ENCODE measurements at regions not wholly inside any gene's neighbourhood (a gene's known extent, or its start where the extent isn't known, plus 50 kb on each side); places are given as distances from the start of the nearest gene placed in this dataset.

GRCh38 chr7:53420550-53420949 lies 385.1 kb downstream of the POM121L12 start:
- TF ChIP-seq XRCC5 (optimal IDR thresholded peaks at IDR 0.05; ENCODE audit: low read length) = no peak
- TF ChIP-seq ZNF569 (CRISPR knock-in tag; IDR thresholded peaks at IDR 0.05; ENCODE audit: borderline replicate concordance) = no peak
- TF ChIP-seq SUZ12 (IDR thresholded peaks at IDR 0.05; ENCODE audit: low read depth, low read length) = no peak
- no peak for TF ChIP-seq ZMYM2 (CRISPR knock-in tag; IDR thresholded peaks at IDR 0.05)
- TF ChIP-seq, protein P1, sequence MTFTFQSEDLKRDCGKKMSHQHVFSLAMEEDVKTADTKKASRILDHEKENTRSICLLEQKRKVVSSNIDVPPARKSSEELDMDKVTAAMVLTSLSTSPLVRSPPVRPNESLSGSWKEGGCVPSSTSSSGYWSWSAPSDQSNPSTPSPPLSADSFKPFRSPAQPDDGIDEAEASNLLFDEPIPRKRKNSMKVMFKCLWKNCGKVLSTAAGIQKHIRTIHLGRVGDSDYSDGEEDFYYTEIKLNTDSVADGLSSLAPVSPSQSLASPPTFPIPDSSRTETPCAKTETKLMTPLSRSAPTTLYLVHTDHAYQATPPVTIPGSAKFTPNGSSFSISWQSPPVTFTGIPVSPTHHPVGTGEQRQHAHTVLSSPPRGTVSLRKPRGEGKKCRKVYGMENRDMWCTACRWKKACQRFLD (CRISPR knock-in tag; IDR thresholded peaks at IDR 0.05; ENCODE audit: borderline replicate concordance) = no peak
- no peak for TF ChIP-seq ZNF143 (CRISPR knock-in tag; IDR thresholded peaks at IDR 0.05)
- no peak for TF ChIP-seq ZNF768 (CRISPR knock-in tag; IDR thresholded peaks at IDR 0.05)
- TF ChIP-seq MIER2 (CRISPR knock-in tag; IDR thresholded peaks at IDR 0.05) = no peak
- no peak for TF ChIP-seq PHB2 (IDR thresholded peaks at IDR 0.05; ENCODE audit: partially characterized antibody)
- no peak for TF ChIP-seq ZNF33B (CRISPR knock-in tag; IDR thresholded peaks at IDR 0.05)
- TF ChIP-seq ZFP36L2 (CRISPR knock-in tag; IDR thresholded peaks at IDR 0.05) = no peak
- no peak for TF ChIP-seq HIVEP1 (CRISPR knock-in tag; IDR thresholded peaks at IDR 0.05)
- no peak for TF ChIP-seq ZBTB21 (CRISPR knock-in tag; IDR thresholded peaks at IDR 0.05)
- TF ChIP-seq KLF12 (CRISPR knock-in tag; IDR thresholded peaks at IDR 0.05; ENCODE audit: borderline replicate concordance) = no peak
- TF ChIP-seq FOXM1 (CRISPR knock-in tag; IDR thresholded peaks at IDR 0.05) = no peak
- TF ChIP-seq SP140L (CRISPR knock-in tag; IDR thresholded peaks at IDR 0.05; ENCODE audit: borderline replicate concordance) = no peak
- no peak for TF ChIP-seq PRDM15 (CRISPR knock-in tag; IDR thresholded peaks at IDR 0.05)
- no peak for TF ChIP-seq JUNB (CRISPR knock-in tag; IDR thresholded peaks at IDR 0.05; ENCODE audit: borderline replicate concordance)
- TF ChIP-seq ZFP41 (CRISPR knock-in tag; IDR thresholded peaks at IDR 0.05; ENCODE audit: borderline replicate concordance) = no peak
- TF ChIP-seq HHEX (CRISPR knock-in tag; IDR thresholded peaks at IDR 0.05) = no peak
- Histone ChIP-seq H3K79me2 (ENCODE audit: insufficient read depth, low read length) (no peaks in the 10 kb centered on the region), H3K36me3 (replicated peaks in 1 of 2; ENCODE audit: control insufficient read depth in 1 of 2, insufficient read depth in 2 of 2, low read length in 2 of 2) (no peaks in the 10 kb centered on the region), H3K9ac (ENCODE audit: insufficient read depth, low read depth, low read length) (no peak overlapping the region), H3K27ac (ENCODE audit: extremely low read length, insufficient read depth, low read length) (no peak overlapping the region), H3K27me3 (ENCODE audit: control insufficient read depth in 1 of 2, insufficient read depth in 2 of 2, low read length in 2 of 2) (no peaks in the 10 kb centered on the region), H4K20me1 (ENCODE audit: insufficient read depth, low read length) (no peaks in the 10 kb centered on the region), H3K4me3 (replicated peaks in 1 of 3; ENCODE audit: insufficient read depth in 1 of 3, low read depth in 2 of 3, low read length in 3 of 3) (no peak overlapping the region), H3K4me2 (ENCODE audit: low read depth, low read length) (no peak overlapping the region), H3K4me1 (ENCODE audit: insufficient read depth, low read length) (no peaks in the 10 kb centered on the region), H3K9me3 (ENCODE audit: low read length) (peaks cover 79% of the 10 kb centered on the region), H2AFZ (ENCODE audit: low read length) (no peak overlapping the region)
- FAIRE-seq (no peak), ATAC-seq (no peak), DNase-seq (ENCODE audit: low spot score) (no peak)
- in situ Hi-C loops (cut with HindIII; ENCODE audit: extremely low pct_ligation_motif_present, low pct_unique_long_range_greater_than_20kb) (no loop called here), intact Hi-C loops (cut with micrococcal nuclease; ENCODE audit: unreplicated experiment) (no loop called here)
- BruUV-seq (replicated peaks) = no TSS peak
- 0% methylated on average over 1 of the region's 1 CpG for WGBS (ENCODE audit: low lambda C conversion rate)
- ChIA-PET POLR2A (no interaction called here), CTCF (ENCODE audit: low intra/inter-chr PET ratio, low total read pairs) (no interaction called here)

Measured in HepG2 (cell line).